ENCODE measurements at regions not wholly inside any gene's neighbourhood (a gene's known extent, or its start where the extent isn't known, plus 50 kb on each side); places are given as distances from the start of the nearest gene placed in this dataset.

- TF ChIP-seq CTCF (IDR thresholded peaks at IDR 0.05; ENCODE audit: low read depth, low read length) (no peak), MAX (IDR thresholded peaks at IDR 0.05; ENCODE audit: low read depth, low read length) (no peak), MYC (IDR thresholded peaks at IDR 0.05; ENCODE audit: low read depth, low read length) (no peak), POLR2A (IDR thresholded peaks at IDR 0.05; ENCODE audit: extremely low read depth, insufficient read length) (no peak)
- no peak overlapping the region for H3K4me3 ChIP-seq (ENCODE audit: low read depth, low read length)
- DNase-seq (ENCODE audit: low read depth), result no peak
These were observed 352.5 kb upstream of the NBEA start for GRCh38 chr13:34589581-34589980.

GRCh38 chr13:34591129-34591528, 350.9 kb upstream of the NBEA start:
- H3K4me3 ChIP-seq (ENCODE audit: low read depth, low read length), result no peak overlapping the region
- DNase-seq (ENCODE audit: low read depth), result no peak
- TF ChIP-seq MYC (IDR thresholded peaks at IDR 0.05; ENCODE audit: low read depth, low read length), result no peak

GRCh38 chr13:34591900-34592529, 350.1 kb upstream of the NBEA start:
- DNase-seq (ENCODE audit: low read depth), result no peak
- H3K4me3 ChIP-seq (ENCODE audit: low read depth, low read length), result no peak overlapping the region
- no peak for TF ChIP-seq POLR2A (IDR thresholded peaks at IDR 0.05; ENCODE audit: extremely low read depth, insufficient read length)
- TF ChIP-seq MYC (IDR thresholded peaks at IDR 0.05; ENCODE audit: low read depth, low read length), result no peak
- TF ChIP-seq MAX (IDR thresholded peaks at IDR 0.05; ENCODE audit: low read depth, low read length), result no peak
- no peak for TF ChIP-seq CTCF (IDR thresholded peaks at IDR 0.05; ENCODE audit: low read depth, low read length)

- no peak overlapping the region for H3K4me3 ChIP-seq (ENCODE audit: low read depth, low read length)
- no peak for DNase-seq (ENCODE audit: low read depth)
- no peak for TF ChIP-seq CTCF (IDR thresholded peaks at IDR 0.05; ENCODE audit: low read depth, low read length)
- no peak for TF ChIP-seq MAX (IDR thresholded peaks at IDR 0.05; ENCODE audit: low read depth, low read length)
- no peak for TF ChIP-seq POLR2A (IDR thresholded peaks at IDR 0.05; ENCODE audit: extremely low read depth, insufficient read length)
- TF ChIP-seq MYC (IDR thresholded peaks at IDR 0.05; ENCODE audit: low read depth, low read length), result no peak
These were observed 348.4 kb upstream of the NBEA start for GRCh38 chr13:34593658-34594057.

GRCh38 chr13:34594507-34594906, 347.6 kb upstream of the NBEA start:
- no peak for DNase-seq (ENCODE audit: low read depth)
- no peak overlapping the region for H3K4me3 ChIP-seq (ENCODE audit: low read depth, low read length)
- TF ChIP-seq MYC (IDR thresholded peaks at IDR 0.05; ENCODE audit: low read depth, low read length) (no peak), MAX (IDR thresholded peaks at IDR 0.05; ENCODE audit: low read depth, low read length) (no peak), CTCF (IDR thresholded peaks at IDR 0.05; ENCODE audit: low read depth, low read length) (no peak), POLR2A (IDR thresholded peaks at IDR 0.05; ENCODE audit: extremely low read depth, insufficient read length) (no peak)

- DNase-seq (ENCODE audit: low read depth), result no peak
- TF ChIP-seq CTCF (IDR thresholded peaks at IDR 0.05; ENCODE audit: low read depth, low read length) (no peak), MAX (IDR thresholded peaks at IDR 0.05; ENCODE audit: low read depth, low read length) (no peak), POLR2A (IDR thresholded peaks at IDR 0.05; ENCODE audit: extremely low read depth, insufficient read length) (no peak)
- H3K4me3 ChIP-seq (ENCODE audit: low read depth, low read length), result no peak overlapping the region
These were observed 333.7 kb upstream of the NBEA start for GRCh38 chr13:34608331-34608730.
